H1 (cell line): ENCODE measurements at regions not wholly inside any gene's neighbourhood (a gene's known extent, or its start where the extent isn't known, plus 50 kb on each side); places are given as distances from the start of the nearest gene placed in this dataset.

Source experiments
- BCL11A ChIP-seq, 2 experiments: IDR thresholded peaks; one replicate each; pipeline ENCODE4 v1.6.1; 2011; ENCODE audit warnings: low read depth in 2 of 2, low read length in 2 of 2, mild to moderate bottlenecking in 2 of 2
- BRCA1 ChIP-seq: IDR thresholded peaks from 2 replicates; pipeline ENCODE4 v1.6.1; 2012; ENCODE audit warnings: low read depth, low read length, improper control_type of control experiment
- MAFK ChIP-seq: IDR thresholded peaks from 2 replicates; pipeline ENCODE4 v1.6.1; 2012; ENCODE audit warnings: low read depth, mild to moderate bottlenecking, improper control_type of control experiment, low read length
- POLR2A ChIP-seq, 2 experiments: IDR thresholded peaks; 1 replicate in 1 of 2; 2 replicates in 1 of 2; pipeline ENCODE4 v1.6.1; 2011; ENCODE audit warnings: low read depth in 2 of 2, low read length in 2 of 2, mild to moderate bottlenecking in 2 of 2; ENCODE audit errors: control extremely low read depth in 1 of 2
- POLR2AphosphoS5 ChIP-seq: IDR thresholded peaks from 2 replicates; pipeline ENCODE4 v1.6.1; 2011; ENCODE audit warnings: low read depth, low read length
- RAD21 ChIP-seq, 2 experiments: IDR thresholded peaks in 1 of 2; conservative IDR thresholded peaks in 1 of 2; 2 replicates each; pipeline ENCODE4 v1.6.1; 2011; ENCODE audit warnings: low read depth in 2 of 2, low read length in 2 of 2, improper control_type of control experiment in 1 of 2, inconsistent platforms in 1 of 2, mild to moderate bottlenecking in 1 of 2, moderate library complexity in 1 of 2
- TAF1 ChIP-seq: IDR thresholded peaks from 2 replicates; pipeline ENCODE4 v1.6.1; 2011; ENCODE audit warnings: mild to moderate bottlenecking, low read depth, low read length
- TF ChIP-seq, protein P1 (sequence below), 3 experiments: IDR thresholded peaks; 1 replicate in 2 of 3; 2 replicates in 1 of 3; pipeline versions ENCODE4 v1.5.1 to v1.6.1; 2011; ENCODE audit warnings: low read length in 3 of 3, mild to moderate bottlenecking in 3 of 3, inconsistent platforms in 2 of 3, low read depth in 1 of 3, moderate library complexity in 1 of 3; ENCODE audit not compliant: insufficient read depth in 1 of 3; ENCODE audit errors: control extremely low read depth in 1 of 3
- TF ChIP-seq, protein P2 (sequence below): IDR thresholded peaks from 2 replicates; pipeline ENCODE4 v1.6.1; 2012; ENCODE audit warnings: inconsistent platforms
- TF ChIP-seq, protein P3 (sequence below): IDR thresholded peaks from 2 replicates; pipeline ENCODE4 v1.6.1; 2011; ENCODE audit warnings: low read depth, mild to moderate bottlenecking, low read length; ENCODE audit not compliant: insufficient read depth

DNA sequence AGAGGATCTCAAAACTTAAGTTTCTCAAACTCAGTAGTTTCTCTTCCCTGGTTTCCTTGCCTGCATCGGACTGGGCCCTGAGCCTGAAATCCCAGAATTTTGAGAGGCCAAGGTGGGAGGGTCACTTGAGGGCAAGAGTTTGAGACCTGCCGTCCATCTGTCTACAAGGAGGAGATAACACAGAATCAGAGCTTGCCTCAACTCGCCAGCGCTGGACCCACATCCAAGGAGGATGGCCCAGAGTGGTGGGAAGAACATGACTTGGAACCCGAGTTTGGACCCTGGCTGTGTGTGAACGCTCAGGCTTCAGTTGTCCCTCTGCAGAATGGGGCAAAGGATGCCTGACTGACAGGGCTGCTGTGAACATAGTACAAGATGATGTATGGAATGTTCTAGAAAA is 80.1 kb downstream of the MCFD2 start:
- no peak for TF ChIP-seq RAD21 (IDR thresholded peaks at IDR 0.05 in 1 of 2, conservative IDR thresholded peaks at IDR 0.05 in 1 of 2; ENCODE audit: low read depth in 2 of 2, low read length in 2 of 2)
- TF ChIP-seq, protein P1, sequence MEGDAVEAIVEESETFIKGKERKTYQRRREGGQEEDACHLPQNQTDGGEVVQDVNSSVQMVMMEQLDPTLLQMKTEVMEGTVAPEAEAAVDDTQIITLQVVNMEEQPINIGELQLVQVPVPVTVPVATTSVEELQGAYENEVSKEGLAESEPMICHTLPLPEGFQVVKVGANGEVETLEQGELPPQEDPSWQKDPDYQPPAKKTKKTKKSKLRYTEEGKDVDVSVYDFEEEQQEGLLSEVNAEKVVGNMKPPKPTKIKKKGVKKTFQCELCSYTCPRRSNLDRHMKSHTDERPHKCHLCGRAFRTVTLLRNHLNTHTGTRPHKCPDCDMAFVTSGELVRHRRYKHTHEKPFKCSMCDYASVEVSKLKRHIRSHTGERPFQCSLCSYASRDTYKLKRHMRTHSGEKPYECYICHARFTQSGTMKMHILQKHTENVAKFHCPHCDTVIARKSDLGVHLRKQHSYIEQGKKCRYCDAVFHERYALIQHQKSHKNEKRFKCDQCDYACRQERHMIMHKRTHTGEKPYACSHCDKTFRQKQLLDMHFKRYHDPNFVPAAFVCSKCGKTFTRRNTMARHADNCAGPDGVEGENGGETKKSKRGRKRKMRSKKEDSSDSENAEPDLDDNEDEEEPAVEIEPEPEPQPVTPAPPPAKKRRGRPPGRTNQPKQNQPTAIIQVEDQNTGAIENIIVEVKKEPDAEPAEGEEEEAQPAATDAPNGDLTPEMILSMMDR (IDR thresholded peaks at IDR 0.05; ENCODE audit: control extremely low read depth in 1 of 3, insufficient read depth in 1 of 3, low read depth in 1 of 3, low read length in 3 of 3): no peak
- TF ChIP-seq POLR2A (IDR thresholded peaks at IDR 0.05; ENCODE audit: control extremely low read depth in 1 of 2, low read depth in 2 of 2, low read length in 2 of 2): no peak
- TF ChIP-seq, protein P2, sequence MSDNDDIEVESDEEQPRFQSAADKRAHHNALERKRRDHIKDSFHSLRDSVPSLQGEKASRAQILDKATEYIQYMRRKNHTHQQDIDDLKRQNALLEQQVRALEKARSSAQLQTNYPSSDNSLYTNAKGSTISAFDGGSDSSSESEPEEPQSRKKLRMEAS: no peak
- TF ChIP-seq TAF1: no peak
- no peak for TF ChIP-seq MAFK
- no peak for TF ChIP-seq BRCA1
- TF ChIP-seq, protein P3, sequence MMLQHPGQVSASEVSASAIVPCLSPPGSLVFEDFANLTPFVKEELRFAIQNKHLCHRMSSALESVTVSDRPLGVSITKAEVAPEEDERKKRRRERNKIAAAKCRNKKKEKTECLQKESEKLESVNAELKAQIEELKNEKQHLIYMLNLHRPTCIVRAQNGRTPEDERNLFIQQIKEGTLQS: no peak
- no peak for TF ChIP-seq POLR2AphosphoS5
- no peak for TF ChIP-seq BCL11A (IDR thresholded peaks at IDR 0.05; ENCODE audit: low read depth in 2 of 2, low read length in 2 of 2)
